Keratinocyte (primary cell): ENCODE measurements at regions not wholly inside any gene's neighbourhood (a gene's known extent, or its start where the extent isn't known, plus 50 kb on each side); places are given as distances from the start of the nearest gene placed in this dataset.

Source experiments
- EZH2 ChIP-seq: IDR thresholded peaks from one replicate; pipeline ENCODE4 v1.6.1; 2012; ENCODE audit warnings: inconsistent platforms, mild to moderate bottlenecking, low read length, moderate library complexity
- TF ChIP-seq, protein P1 (sequence below), 3 experiments: IDR thresholded peaks in 1 of 3; conservative IDR thresholded peaks in 1 of 3; optimal IDR thresholded peaks in 1 of 3; 2 replicates in 2 of 3; 3 replicates in 1 of 3; pipeline versions ENCODE3 to v1.5.1; 2011; ENCODE audit warnings: low read length in 3 of 3, mild to moderate bottlenecking in 3 of 3, moderate library complexity in 2 of 3, control low read depth in 1 of 3, inconsistent platforms in 1 of 3; ENCODE audit not compliant: insufficient read depth in 2 of 3; ENCODE audit errors: extremely low read depth in 1 of 3

DNA sequence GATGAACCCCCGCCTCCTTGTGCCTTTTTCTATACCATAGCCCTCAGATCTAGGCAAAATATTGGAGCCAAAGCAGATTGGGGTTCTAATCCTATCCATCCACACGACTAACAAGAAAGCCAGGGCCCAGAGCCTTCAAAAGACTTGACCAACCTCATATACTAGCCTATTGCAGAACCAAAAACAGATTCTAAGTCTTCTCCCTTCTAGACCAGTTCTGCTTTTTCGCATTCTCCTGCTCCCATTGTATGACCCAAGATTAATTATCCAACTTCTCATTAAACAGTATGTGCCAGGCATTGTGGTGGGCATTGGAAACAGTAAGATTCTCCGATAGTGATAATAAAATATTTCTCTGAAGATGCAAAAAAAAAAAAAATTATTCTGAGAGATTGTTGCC is 113.7 kb upstream of the JARID2 start:
- no peak for TF ChIP-seq EZH2
- TF ChIP-seq, protein P1, sequence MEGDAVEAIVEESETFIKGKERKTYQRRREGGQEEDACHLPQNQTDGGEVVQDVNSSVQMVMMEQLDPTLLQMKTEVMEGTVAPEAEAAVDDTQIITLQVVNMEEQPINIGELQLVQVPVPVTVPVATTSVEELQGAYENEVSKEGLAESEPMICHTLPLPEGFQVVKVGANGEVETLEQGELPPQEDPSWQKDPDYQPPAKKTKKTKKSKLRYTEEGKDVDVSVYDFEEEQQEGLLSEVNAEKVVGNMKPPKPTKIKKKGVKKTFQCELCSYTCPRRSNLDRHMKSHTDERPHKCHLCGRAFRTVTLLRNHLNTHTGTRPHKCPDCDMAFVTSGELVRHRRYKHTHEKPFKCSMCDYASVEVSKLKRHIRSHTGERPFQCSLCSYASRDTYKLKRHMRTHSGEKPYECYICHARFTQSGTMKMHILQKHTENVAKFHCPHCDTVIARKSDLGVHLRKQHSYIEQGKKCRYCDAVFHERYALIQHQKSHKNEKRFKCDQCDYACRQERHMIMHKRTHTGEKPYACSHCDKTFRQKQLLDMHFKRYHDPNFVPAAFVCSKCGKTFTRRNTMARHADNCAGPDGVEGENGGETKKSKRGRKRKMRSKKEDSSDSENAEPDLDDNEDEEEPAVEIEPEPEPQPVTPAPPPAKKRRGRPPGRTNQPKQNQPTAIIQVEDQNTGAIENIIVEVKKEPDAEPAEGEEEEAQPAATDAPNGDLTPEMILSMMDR (optimal IDR thresholded peaks at IDR 0.05 in 1 of 3, IDR thresholded peaks at IDR 0.05 in 1 of 3, conservative IDR thresholded peaks at IDR 0.05 in 1 of 3; ENCODE audit: extremely low read depth in 1 of 3, insufficient read depth in 2 of 3, low read length in 3 of 3) = no peak
